HG03469 (cell line): ENCODE measurements at regions not wholly inside any gene's neighbourhood (a gene's known extent, or its start where the extent isn't known, plus 50 kb on each side); places are given as distances from the start of the nearest gene placed in this dataset.

Source experiments
- ATAC-seq: cut with Tn5 transposase; IDR thresholded peaks from one replicate; pipeline ENCODE4 v1.9.1; 2021; ENCODE audit warnings: mild to moderate bottlenecking, moderate library complexity, moderate number of reproducible peaks; ENCODE audit not compliant: unreplicated experiment

GRCh38 chr9:88326936-88327335, 61.3 kb upstream of the SPIN1 start:
- no peak for ATAC-seq

GRCh38 chr9:88326015-88326414, 62.2 kb upstream of the SPIN1 start:
- ATAC-seq: no peak

- ATAC-seq: peak; percentile 46
Measured at GRCh38 chr9:88322906-88323566, 65.2 kb upstream of the SPIN1 start.

- no peak for ATAC-seq
Measured at GRCh38 chr9:88321764-88322163, 66.5 kb upstream of the SPIN1 start.

GRCh38 chr9:88320748-88321415, 67.4 kb upstream of the SPIN1 start:
- no peak for ATAC-seq

GRCh38 chr9:88319936-88320747, 68.1 kb upstream of the SPIN1 start:
- no peak for ATAC-seq

- ATAC-seq: no peak
Measured at GRCh38 chr9:88313364-88314220, 74.7 kb upstream of the SPIN1 start.

GRCh38 chr9:88312517-88313103, 75.6 kb upstream of the SPIN1 start:
- no peak for ATAC-seq

GRCh38 chr9:88312045-88312444, 76.2 kb upstream of the SPIN1 start:
- no peak for ATAC-seq

- no peak for ATAC-seq
Measured at GRCh38 chr9:88310310-88310980, 77.8 kb upstream of the SPIN1 start.

- ATAC-seq: no peak
Measured at GRCh38 chr9:88308831-88309560, 79.2 kb upstream of the SPIN1 start.

GRCh38 chr9:88307136-88307535, 81.1 kb upstream of the SPIN1 start:
- ATAC-seq: no peak

- ATAC-seq: peak; percentile 97
Measured at GRCh38 chr9:88303721-88304451, 84.4 kb upstream of the SPIN1 start.

GRCh38 chr9:88302579-88303324, 85.5 kb upstream of the SPIN1 start:
- no peak for ATAC-seq

- ATAC-seq: no peak
Measured at GRCh38 chr9:88300556-88300955, 87.7 kb upstream of the SPIN1 start.

- no peak for ATAC-seq
Measured at GRCh38 chr9:88291856-88292255, 96.4 kb upstream of the SPIN1 start.

GRCh38 chr9:88291056-88291455, 97.2 kb upstream of the SPIN1 start:
- ATAC-seq: no peak

GRCh38 chr9:88289532-88289931, 98.7 kb upstream of the SPIN1 start:
- ATAC-seq: no peak
